GM21528 (cell line): ENCODE measurements at regions not wholly inside any gene's neighbourhood (a gene's known extent, or its start where the extent isn't known, plus 50 kb on each side); places are given as distances from the start of the nearest gene placed in this dataset.

Experiments used
- ATAC-seq: cut with Tn5 transposase; IDR thresholded peaks from one replicate; pipeline ENCODE4 v1.9.1; 2021; ENCODE audit warnings: mild to moderate bottlenecking, moderate library complexity; ENCODE audit not compliant: unreplicated experiment, low FRiP score

- no peak for ATAC-seq
Observed at GRCh38 chr21:16563116-16563515, 833.3 kb downstream of the USP25 start.

GRCh38 chr21:16563795-16564194, 834.0 kb downstream of the USP25 start:
- ATAC-seq: no peak

GRCh38 chr21:16568244-16568643, 838.5 kb downstream of the USP25 start:
- no peak for ATAC-seq

- no peak for ATAC-seq
Observed at GRCh38 chr21:16568661-16569060, 838.9 kb downstream of the USP25 start.

DNA sequence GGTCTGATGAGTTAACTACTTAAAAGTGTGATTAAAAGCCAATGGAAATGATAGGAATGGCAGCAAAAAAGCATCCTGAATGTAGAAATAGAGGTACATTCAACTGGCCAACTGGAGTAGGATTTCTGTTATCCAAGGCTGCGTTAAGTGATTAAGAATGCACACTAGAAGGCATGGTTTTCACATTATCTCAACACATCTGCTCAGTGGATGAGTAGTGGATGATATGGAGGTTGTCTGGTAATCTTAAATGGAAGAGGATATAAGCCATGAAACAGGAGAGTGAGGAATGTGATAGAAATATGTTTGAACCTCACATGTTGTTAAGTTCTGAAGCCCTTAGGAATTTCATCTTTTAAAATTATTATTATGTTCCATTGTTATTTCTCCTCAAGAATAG, 839.9 kb downstream of the USP25 start:
- ATAC-seq: no peak

DNA sequence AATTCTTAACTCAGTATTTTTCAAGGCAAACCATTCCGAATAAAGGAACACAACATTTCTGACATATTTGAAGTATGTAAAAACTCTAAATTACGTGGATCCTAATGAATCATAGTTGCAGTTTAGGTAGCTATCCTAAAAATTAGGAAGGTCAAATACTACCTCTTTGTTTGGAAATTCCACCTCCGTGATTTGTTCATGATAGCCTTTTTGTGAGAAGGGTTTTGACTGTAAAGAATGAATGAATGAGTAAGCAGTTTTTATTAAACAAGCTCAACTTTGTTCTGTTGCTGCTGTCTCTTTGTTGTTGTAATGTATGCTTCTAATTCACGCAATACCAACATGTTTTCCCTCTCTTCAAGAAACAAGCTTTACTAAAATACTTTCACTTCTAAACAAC, 840.4 kb downstream of the USP25 start:
- ATAC-seq: no peak

DNA sequence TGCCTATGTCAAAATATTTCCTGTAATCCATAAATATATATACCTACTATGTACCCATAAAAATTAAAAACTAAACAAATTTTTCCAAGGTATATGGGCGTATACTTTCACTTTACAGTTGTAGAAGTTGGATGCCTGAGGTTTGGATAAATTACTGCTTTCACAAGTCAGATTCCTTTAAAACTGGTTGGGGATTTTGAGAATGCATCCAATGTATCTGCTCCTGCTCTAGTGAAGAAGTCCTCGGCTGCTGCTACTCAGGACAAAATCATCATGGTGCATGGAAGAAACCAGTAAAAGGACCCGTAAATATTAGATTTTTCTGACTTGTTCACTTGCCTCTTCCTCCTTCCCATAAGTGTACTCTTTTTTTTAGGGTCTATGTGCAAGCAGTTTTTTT, 841.1 kb downstream of the USP25 start:
- no peak for ATAC-seq

- no peak for ATAC-seq
Observed at GRCh38 chr21:16571594-16571993, 841.8 kb downstream of the USP25 start.

DNA sequence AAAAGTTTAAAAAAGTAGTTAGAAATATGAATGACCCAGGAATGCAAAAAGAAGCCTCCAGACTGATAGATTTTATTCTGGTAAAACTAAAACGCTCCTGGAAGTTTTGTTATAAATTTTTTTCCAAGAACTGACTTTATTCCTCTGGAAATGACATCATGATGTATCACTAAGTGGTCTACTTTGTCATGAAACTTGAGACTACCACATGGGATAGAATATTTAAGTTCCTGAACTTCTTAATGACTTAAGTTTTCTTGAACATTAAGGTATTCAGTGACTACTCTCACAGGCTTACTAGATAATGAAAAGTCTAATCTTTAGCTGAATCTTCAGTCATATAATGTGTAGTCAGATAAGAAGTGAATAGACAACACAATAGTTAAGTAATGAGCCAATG, 842.2 kb downstream of the USP25 start:
- ATAC-seq: no peak

DNA sequence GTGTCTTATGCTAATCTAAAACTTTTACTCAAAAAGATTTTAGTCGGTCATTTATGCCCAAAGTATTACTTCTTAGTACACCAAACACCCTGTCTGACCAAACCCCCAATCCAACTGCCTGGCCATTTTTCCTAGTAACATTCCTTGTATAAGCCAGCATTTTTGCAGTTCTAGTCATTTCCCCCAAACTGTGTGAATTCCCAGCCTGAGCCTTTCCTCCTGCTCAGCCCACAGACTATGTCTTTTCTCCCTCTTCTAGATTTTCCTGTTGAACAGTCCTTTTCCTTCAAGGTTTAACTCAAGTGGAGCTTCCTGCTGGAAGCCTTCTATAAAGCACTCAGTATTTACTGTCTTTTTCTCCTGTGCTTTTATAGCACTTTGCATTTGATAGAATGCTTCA, 843.8 kb downstream of the USP25 start:
- no peak for ATAC-seq

GRCh38 chr21:16577975-16578374, 848.2 kb downstream of the USP25 start:
- no peak for ATAC-seq

DNA sequence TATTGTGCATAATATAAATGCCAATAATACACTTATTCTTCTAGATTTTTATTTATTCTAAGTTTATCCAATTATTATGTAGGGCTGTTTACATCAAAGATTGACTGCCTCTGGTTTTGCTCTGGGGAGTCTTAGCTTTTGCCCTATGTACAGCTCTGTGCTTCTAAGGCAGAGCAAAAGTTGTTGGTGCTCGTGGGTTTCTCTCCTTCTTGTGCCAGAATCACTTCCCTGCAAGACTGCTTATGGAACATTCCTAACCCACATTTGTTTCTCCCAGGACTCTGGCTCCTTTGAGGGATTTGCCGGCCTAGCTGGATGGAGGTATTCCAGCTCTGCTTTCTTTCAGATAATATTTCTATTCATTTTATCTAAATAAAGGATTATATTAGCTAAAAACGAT, 849.1 kb downstream of the USP25 start:
- no peak for ATAC-seq

GRCh38 chr21:16579538-16579937, 849.8 kb downstream of the USP25 start:
- ATAC-seq: no peak

GRCh38 chr21:16580661-16581060, 850.9 kb downstream of the USP25 start:
- ATAC-seq: no peak

DNA sequence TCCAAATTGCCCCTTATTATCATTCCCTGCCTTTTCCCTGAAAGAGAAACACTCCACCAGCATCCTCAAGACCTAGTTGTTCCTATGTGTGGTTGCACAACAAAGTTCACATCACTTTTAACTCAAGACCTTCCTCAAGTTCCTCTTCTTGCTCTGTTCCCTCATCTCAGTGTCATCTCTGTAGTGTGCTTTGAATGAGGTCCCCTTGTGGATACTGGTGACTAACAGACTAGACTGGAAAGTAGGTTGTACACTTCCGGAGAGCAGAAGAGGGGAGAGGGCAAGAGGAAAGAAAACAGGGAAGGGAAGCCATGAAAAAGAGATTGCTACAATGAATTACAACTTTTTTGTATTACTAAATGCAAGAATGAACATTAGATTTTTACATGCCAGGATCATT, 853.8 kb downstream of the USP25 start:
- no peak for ATAC-seq

DNA sequence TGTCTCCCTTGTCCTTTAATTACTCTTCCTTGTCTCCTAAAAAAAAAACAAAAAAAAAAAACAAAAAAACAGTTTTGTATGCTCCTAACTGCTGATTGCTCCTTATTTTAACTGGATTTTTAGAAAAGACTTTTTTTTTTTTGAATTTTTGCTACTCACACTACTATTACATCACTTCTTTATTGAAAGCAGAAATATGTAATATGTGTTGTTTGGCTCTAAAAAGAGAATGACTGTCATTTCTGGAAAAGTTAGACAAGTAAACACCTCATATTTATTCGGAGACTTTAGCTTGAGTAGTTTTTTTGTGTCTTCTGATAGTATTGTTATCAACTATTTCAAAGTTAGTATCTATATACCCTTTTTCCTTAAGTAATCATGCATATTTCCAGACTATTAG, 855.0 kb downstream of the USP25 start:
- ATAC-seq: no peak

- no peak for ATAC-seq
Observed at GRCh38 chr21:16585896-16586295, 856.1 kb downstream of the USP25 start.

DNA sequence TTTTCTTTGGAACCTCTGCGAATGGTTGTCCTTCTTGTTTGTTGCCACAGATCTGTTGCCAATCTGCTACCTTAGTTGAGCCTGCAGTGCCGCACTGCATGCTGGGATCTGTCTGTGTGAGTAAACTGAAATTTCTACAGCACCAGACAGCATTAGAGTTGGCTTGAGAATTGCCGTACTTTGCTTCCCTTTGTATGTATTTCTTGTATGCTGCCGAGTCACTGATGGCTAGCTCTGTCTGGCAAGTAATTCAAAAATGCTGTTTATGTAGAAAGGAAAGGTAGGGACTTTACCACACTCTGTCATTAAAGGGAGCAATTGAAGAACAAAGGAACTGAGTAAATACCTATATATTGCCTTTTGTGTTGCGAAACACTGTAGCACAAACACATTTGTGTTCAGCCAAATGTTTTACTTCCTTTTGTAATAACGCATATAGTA, 857.4 kb downstream of the USP25 start:
- ATAC-seq: no peak

DNA sequence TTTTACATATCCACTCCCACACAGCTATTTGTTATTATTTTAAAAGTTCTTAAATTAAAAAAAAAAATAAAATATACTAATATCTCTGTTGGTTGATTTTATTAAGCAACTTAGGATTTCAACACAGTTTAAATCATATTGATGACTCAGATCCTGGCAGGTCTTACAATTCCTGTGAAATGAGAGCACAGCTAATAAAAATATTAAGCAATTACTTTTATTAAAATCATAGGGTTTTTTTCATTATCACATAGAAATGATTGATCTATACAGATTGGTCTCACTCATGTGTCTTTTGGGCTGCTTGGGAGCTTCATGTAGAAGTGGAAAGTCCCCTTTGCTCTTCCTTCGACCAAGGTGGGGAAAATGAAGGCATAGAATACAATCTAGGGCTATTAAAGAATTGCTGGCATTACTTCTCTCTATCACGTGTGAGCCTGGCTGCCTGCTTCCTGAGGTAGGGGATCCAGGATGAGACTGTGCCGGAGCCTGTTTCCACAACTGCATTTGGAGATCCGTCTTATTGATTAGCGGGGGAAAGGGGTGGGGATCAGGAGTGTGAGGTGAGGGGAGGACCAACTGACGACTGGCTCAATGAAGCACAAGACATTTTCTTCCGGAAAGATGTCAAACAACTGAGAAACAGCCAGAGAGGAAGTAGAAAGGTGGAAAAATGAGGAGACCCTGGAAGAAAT, 858.0 kb downstream of the USP25 start:
- no peak for ATAC-seq

GRCh38 chr21:16588433-16588860, 858.7 kb downstream of the USP25 start:
- ATAC-seq: no peak

- no peak for ATAC-seq
Observed at GRCh38 chr21:16589006-16589898, 859.5 kb downstream of the USP25 start.

GRCh38 chr21:16590186-16590585, 860.4 kb downstream of the USP25 start:
- no peak for ATAC-seq
